Amygdala (tissue), 56 donors: ENCODE measurements at regions not wholly inside any gene's neighbourhood (a gene's known extent, or its start where the extent isn't known, plus 50 kb on each side); places are given as distances from the start of the nearest gene placed in this dataset.

Experiments
- DNase-seq, 56 donors: peaks; one replicate each; lab custom pipeline; 2025; lab: John Stamatoyannopoulos, UW

DNA sequence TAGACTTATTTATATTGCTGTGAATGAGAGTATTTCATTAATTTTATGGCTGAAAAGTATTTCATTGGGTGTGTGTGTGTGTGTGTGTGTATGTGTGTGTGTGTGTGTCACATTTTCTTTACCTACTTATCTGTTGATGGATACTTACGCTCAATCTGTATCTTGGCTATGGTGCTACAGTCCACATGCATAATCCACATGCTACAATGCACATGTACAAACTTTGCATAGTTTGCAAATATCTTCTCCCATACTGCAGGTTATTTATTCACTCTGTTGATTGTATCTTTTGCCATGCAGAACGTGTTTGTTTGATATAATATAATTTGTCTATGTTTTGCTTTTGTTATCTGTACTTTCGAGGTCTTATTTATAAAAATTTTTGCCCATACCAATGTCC, 167.8 kb downstream of the RAB28 start:
- DNase-seq: no peak

DNA sequence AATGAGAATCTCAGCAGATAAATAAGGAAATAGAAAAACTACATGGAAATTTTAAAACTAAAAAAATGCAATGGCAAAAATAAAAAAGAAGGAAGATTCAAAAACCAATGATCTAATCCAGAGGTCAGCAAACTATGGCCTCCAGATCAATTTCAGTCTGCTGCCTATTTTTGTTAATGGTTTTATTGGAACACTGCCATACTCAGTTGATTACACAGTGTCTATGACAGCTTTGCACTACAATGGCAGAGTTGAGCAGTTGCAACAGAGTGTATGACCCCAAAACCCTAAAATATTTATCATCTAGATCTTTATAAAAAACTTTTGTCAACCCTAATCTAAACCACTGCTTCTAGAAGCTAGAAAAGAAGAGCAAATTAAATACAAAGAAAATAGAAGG, 170.3 kb downstream of the RAB28 start:
- DNase-seq: no peak

GRCh38 chr4:13312264-13312663, 171.9 kb downstream of the RAB28 start:
- DNase-seq: no peak

DNA sequence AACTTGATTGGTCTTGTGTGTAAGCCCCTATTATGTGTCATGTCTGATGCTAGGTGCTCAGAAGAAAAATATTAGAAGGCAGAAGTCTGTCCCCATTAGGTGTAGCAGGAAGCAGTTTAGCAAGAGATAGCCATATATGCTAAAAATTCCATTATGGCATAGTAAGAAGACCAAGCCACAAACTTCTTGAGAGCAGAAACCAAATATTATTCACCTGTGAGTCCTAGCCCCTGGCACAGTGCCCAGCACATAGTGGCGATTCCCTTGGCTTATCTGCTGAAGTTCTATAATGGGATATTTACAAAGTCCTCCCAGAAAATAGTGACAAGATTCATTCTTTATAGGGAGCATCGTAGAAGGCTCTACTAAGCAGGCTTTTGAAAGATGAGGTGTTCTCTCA, 174.4 kb downstream of the RAB28 start:
- DNase-seq: no peak

GRCh38 chr4:13306356-13306755, 177.8 kb downstream of the RAB28 start:
- DNase-seq: no peak

GRCh38 chr4:13302876-13303275, 181.3 kb downstream of the RAB28 start:
- DNase-seq: no peak

- DNase-seq: no peak
These were observed 184.8 kb downstream of the RAB28 start for GRCh38 chr4:13299343-13299742.

GRCh38 chr4:13298655-13299054, 185.5 kb downstream of the RAB28 start:
- DNase-seq: no peak

- DNase-seq: no peak
These were observed 187.2 kb downstream of the RAB28 start for GRCh38 chr4:13296986-13297385.

DNA sequence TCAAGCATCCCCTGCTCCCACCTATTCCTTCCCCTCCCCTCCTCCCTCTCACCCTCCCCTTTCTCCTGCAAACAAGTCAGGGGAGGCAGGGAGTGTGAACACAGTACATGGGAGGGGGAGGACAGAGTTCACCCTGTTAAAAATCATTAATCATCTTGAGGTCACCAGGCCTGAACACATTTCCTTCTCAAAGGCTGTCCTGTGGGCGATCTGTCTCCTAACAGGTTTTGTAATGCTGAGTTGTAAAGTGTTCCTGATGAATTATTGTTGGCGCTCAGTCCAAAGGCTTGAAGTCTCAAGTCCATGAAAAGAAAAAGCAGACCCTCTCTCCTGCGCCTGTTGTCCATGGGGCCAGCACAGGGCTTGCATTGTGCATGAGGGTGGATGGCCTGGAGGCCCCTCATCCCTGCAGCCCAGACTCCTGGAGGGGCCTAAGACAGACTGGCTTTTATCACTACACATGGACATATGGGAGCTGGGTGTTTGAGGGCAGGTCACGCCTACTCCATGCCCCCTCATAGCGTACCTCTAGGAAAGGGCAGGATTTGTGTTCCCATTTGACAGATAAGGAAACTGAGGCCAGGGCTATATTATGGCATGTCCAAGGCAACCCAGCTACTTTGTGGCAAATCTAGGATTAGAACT, 189.1 kb downstream of the RAB28 start:
- no peak for DNase-seq

DNA sequence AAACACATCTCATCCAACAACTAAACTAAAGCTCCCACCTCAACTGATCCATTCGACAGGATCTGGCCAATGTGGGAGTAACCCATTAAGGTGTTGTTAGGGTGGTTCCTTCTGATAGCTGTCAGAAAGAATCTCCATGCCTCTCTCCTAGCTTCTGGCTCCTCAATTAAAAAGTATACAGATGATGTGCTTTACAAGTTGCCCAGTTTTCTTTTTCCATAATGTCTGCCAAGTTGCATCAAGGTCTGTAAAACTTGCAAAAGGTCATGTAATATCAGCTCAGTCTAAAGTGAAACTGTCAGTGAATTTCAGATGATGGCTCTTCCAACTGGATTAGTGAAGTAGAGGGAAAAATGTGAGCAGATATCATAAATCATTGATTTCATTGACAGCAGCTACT, 191.8 kb downstream of the RAB28 start:
- DNase-seq: no peak

DNA sequence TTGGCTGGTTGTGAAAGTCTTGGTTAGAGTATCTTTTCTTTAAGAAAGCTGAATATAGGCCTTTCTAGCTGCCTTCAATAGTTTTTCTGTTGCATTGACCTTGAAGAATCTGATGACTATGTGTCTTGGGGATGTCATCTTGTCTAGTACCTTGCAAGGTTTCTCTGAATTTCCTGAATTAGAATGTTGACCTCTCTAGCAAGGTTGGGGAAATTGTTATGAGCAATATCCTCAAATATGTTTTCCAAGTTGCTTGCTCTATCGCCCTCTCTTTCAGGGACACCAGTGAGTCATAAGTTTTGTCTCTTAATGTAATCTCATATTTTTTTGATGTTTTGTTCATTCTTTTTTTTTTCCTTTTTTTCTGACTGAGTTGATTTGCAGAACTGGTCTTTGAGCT, 194.7 kb downstream of the RAB28 start:
- no peak for DNase-seq

DNA sequence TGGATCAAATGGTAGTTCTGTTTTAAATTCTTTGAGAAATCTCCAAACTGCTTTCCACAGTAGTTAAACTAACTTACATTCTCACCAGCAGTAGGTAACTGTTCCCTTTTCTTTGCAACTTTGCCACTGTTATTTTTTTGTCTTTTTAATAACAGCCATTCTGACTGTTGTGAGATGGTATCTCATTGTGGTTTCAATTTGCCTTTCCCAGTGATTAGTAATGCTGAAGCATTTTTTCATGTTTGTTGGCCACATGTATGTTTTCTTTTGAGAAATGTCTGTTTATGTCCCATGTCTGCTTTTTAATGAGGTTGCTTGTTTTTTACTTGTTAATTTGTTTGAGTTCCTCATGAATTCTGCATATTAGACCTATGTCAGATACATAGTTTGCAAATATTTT, 198.8 kb downstream of the RAB28 start:
- DNase-seq: no peak

- no peak for DNase-seq
These were observed 199.2 kb downstream of the RAB28 start for GRCh38 chr4:13284932-13285331.

DNA sequence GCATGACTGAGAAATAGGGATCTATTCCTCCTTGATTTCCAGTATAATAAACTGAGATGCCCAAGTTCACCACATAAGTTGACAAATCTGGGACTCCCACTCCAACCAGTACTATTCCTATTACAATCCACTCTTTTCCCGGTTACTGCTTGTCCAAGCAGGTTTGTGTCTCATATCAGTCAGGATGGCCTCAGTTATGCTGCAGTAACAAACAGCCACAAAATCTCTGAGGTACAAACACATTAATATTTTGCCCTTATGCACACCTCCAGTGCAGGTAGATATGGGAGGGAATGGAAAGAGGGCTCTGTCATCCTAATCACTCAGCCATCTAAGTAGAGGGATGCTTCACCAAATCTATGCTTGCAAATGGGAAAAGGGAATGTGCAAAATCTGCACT, 207.8 kb downstream of the RAB28 start:
- DNase-seq: no peak

- no peak for DNase-seq
These were observed 215.4 kb downstream of the RAB28 start for GRCh38 chr4:13268703-13269102.

DNA sequence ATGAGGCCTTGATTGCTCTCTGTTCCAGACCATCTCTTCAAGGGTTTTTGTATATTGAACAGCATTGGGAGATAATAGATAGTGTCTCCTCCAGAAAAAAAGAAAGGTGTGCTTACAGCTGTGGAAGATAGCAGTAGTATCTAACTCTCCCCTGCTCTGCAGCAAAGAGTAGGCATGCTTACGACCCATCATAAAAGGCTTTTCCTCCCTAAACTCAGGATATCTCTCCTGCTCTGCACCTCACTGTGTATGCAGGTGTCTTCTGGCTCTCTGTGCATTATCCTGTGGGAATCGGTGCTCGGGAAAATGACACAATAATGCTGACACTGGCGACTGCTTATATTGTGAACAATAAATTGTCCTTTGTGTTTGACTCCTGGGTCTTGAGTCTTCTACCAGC, 216.0 kb downstream of the RAB28 start:
- no peak for DNase-seq

DNA sequence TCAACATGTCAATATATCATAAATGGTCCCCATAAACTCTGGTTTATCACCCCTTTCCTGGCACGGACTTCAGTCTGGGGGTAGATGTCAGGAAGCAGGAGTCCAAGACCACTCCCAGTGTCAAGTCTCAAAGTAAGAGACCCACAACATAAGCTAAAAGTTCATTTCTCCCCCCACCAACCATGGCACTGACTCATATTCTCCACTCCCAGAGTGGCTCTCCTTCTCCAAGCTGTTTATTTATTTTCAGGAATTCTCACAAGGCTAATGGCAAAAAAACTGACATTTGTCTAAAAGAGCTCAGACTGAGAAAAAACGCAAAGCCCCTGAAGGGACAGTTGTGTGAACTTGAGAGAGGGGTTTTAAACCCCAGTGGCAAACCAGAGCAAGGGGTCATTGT, 217.0 kb downstream of the RAB28 start:
- DNase-seq: no peak

- DNase-seq: no peak
These were observed 217.5 kb downstream of the RAB28 start for GRCh38 chr4:13266687-13267086.

- DNase-seq: no peak
These were observed 220.1 kb downstream of the RAB28 start for GRCh38 chr4:13263967-13264525.

- DNase-seq: no peak
These were observed 221.3 kb downstream of the RAB28 start for GRCh38 chr4:13262816-13263215.

DNA sequence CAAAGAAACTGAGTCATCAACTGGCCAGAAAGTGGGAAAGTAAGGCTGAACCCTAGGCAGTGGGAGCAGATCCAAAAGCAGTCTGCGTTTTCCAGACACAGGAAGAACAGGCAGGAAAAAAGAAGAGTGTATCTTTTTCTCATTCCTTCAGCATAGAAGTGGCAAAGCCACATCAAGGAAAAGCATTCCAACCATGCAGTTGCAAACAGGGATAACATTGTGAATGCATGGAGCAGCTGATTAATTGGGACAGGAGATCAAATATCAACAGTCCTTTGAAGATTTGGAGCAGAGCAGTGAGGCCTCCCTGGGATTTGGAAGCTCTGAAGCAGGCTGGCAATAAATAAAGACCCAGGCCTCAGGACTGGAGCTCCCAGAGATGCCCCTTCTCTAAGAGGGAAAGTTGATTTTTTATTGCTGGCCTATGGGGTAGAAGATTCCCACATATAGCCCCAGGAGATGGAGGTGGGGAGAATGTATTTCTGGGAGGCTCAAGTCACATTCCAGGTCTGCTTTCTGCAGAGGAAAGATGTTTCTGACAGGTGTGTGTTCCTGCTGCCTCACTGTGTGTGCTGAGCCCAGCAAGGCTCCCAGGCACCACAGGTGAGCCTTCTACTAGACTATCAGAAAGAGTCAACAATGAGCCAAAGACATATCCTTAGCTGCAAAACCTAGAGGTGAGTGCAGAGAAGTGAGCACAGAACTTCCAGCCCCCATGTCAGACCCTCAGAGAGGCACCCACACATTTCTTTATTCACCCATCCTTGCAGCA, 222.5 kb downstream of the RAB28 start:
- no peak for DNase-seq
